ENCODE measurements at regions not wholly inside any gene's neighbourhood (a gene's known extent, or its start where the extent isn't known, plus 50 kb on each side); places are given as distances from the start of the nearest gene placed in this dataset.

DNA sequence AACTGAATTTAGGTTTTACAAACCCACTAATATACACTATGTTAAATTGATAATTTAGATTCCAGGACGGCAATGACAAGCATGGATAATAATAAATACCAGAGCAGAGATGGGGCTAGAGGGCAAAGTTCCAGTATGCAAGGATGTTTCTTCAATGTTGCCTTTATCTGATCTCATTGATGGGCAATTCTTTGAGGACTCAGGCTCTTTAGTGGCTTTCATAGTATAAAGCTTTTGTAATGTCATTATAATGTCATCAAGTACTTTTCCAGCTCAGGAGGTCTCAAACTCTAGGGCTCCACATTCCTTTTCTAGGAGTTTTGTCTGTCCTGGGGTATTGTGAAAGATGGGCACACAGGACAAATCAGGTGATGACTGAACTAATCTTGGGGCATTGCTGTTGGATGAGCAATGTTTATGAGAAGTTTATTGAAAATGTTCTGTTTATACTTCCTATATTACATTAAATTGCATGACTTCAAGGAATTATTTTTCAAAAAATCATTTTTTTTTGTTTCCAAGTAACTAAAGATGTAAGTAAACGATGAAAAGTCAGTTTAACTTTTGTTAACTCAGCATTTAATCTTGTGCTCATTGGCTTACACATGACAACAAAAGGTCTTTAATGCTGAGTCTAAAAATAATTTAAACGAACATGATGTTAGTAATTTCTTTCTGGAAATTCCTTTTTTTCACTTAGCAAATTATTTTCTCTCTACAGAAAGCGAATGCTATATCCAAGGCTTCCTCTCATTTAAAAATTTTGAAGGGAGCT lies 116.4 kb downstream of the OXSM start:
- H3K4me1 ChIP-seq (ENCODE audit: insufficient read depth, poor library complexity, severe bottlenecking): no peaks in the 10 kb centered on the region
- TF ChIP-seq, protein P1, sequence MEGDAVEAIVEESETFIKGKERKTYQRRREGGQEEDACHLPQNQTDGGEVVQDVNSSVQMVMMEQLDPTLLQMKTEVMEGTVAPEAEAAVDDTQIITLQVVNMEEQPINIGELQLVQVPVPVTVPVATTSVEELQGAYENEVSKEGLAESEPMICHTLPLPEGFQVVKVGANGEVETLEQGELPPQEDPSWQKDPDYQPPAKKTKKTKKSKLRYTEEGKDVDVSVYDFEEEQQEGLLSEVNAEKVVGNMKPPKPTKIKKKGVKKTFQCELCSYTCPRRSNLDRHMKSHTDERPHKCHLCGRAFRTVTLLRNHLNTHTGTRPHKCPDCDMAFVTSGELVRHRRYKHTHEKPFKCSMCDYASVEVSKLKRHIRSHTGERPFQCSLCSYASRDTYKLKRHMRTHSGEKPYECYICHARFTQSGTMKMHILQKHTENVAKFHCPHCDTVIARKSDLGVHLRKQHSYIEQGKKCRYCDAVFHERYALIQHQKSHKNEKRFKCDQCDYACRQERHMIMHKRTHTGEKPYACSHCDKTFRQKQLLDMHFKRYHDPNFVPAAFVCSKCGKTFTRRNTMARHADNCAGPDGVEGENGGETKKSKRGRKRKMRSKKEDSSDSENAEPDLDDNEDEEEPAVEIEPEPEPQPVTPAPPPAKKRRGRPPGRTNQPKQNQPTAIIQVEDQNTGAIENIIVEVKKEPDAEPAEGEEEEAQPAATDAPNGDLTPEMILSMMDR (IDR thresholded peaks at IDR 0.05; ENCODE audit: poor library complexity, severe bottlenecking): no peak
- H3K36me3 ChIP-seq (ENCODE audit: low read depth): no peaks in the 10 kb centered on the region
- no peaks in the 10 kb centered on the region for H3K27me3 ChIP-seq (ENCODE audit: insufficient read depth, poor library complexity, severe bottlenecking)
- ATAC-seq (ENCODE audit: low read depth): no peak
- no peak overlapping the region for H3K4me3 ChIP-seq (ENCODE audit: severe bottlenecking)
- no peaks in the 10 kb centered on the region for H3K9me3 ChIP-seq (ENCODE audit: severe bottlenecking)
- no peak for DNase-seq (ENCODE audit: low spot score)
- H3K27ac ChIP-seq (ENCODE audit: poor library complexity, severe bottlenecking): no peak overlapping the region

DNA sequence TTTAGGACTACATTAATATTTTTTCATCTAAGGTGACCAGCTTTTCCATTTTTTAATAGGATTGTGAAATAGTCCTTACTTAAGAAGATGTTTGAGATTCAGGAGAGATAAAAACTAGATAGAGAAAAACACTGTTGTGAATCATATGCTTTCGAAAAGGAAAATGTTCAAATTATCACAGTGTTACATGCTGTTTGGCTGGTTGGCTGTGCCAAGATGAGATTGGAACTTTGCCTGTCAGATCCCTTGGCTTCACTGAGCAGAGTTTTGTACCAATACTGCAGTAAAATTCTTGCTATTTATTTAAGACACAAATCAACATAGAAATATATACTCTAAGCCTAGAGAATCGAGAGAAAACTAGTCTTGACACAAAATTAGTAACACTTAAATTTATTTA lies 117.2 kb downstream of the OXSM start:
- H3K36me3 ChIP-seq (ENCODE audit: low read depth): no peaks in the 10 kb centered on the region
- TF ChIP-seq, protein P1 (IDR thresholded peaks at IDR 0.05; ENCODE audit: poor library complexity, severe bottlenecking): no peak
- no peaks in the 10 kb centered on the region for H3K9me3 ChIP-seq (ENCODE audit: severe bottlenecking)
- no peak for DNase-seq (ENCODE audit: low spot score)
- H3K4me3 ChIP-seq (ENCODE audit: severe bottlenecking): no peak overlapping the region
- no peaks in the 10 kb centered on the region for H3K4me1 ChIP-seq (ENCODE audit: insufficient read depth, poor library complexity, severe bottlenecking)
- H3K27ac ChIP-seq (ENCODE audit: poor library complexity, severe bottlenecking): no peak overlapping the region
- no peaks in the 10 kb centered on the region for H3K27me3 ChIP-seq (ENCODE audit: insufficient read depth, poor library complexity, severe bottlenecking)
- ATAC-seq (ENCODE audit: low read depth): no peak

DNA sequence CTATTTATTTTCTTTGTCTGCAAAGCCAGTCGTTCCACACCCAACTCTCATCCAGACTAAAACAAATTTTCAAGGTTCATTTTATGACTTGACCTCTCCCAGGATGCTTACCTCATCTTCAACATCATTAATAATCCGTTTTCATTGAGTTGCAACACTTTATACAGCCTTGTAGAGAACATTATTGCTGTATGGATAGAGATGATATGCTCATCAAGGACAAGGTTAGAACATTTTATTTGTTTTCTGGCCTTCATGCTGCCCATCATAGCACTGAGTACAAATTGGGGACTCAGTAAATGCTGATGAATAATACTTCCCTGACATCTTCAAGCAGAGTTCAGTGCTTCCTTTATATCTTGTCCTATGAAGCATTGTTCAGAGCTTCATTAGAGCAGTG lies 120.2 kb downstream of the OXSM start:
- H3K9me3 ChIP-seq (ENCODE audit: severe bottlenecking): no peaks in the 10 kb centered on the region
- no peaks in the 10 kb centered on the region for H3K4me1 ChIP-seq (ENCODE audit: insufficient read depth, poor library complexity, severe bottlenecking)
- H3K4me3 ChIP-seq (ENCODE audit: severe bottlenecking): no peak overlapping the region
- no peak for ATAC-seq (ENCODE audit: low read depth)
- TF ChIP-seq, protein P1 (IDR thresholded peaks at IDR 0.05; ENCODE audit: poor library complexity, severe bottlenecking): no peak
- DNase-seq (ENCODE audit: low spot score): no peak
- no peaks in the 10 kb centered on the region for H3K36me3 ChIP-seq (ENCODE audit: low read depth)
- no peak overlapping the region for H3K27ac ChIP-seq (ENCODE audit: poor library complexity, severe bottlenecking)
- H3K27me3 ChIP-seq (ENCODE audit: insufficient read depth, poor library complexity, severe bottlenecking): no peaks in the 10 kb centered on the region

DNA sequence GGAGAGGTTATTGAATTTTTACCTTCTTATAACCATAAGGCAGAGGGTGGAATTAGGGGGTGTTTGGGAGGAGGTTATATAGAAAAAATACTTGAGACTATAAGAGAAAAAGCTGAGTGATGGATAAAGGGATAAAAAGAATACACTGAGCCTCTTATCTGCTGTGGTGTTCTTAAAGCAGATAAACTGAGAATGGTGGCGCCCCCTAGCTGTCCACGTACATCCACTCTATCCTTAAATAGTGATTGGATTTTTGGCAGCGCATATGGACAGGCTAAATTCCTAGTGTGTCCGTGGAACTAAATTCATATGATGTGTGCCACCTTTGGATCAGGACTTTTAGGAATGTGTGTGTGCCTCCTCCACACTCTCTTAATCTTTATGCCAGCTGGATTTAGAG lies 121.1 kb downstream of the OXSM start:
- TF ChIP-seq, protein P1 (IDR thresholded peaks at IDR 0.05; ENCODE audit: poor library complexity, severe bottlenecking): no peak
- Histone ChIP-seq H3K4me3 (ENCODE audit: severe bottlenecking) (no peak overlapping the region), H3K4me1 (ENCODE audit: insufficient read depth, poor library complexity, severe bottlenecking) (no peaks in the 10 kb centered on the region), H3K27ac (ENCODE audit: poor library complexity, severe bottlenecking) (no peak overlapping the region), H3K9me3 (ENCODE audit: severe bottlenecking) (no peaks in the 10 kb centered on the region), H3K27me3 (ENCODE audit: insufficient read depth, poor library complexity, severe bottlenecking) (no peaks in the 10 kb centered on the region), H3K36me3 (ENCODE audit: low read depth) (no peaks in the 10 kb centered on the region)
- ATAC-seq (ENCODE audit: low read depth) (no peak), DNase-seq (ENCODE audit: low spot score) (no peak)
